ENCODE measurements at regions not wholly inside any gene's neighbourhood (a gene's known extent, or its start where the extent isn't known, plus 50 kb on each side); places are given as distances from the start of the nearest gene placed in this dataset.
"Not testable (repeated sequence)": the region's sequence is repeated elsewhere in the genome, so short reads cannot be mapped to it uniquely, and the experiment has no call there.

- DNase-seq (ENCODE audit: low read depth in 2 of 2): no peak
Observed at GRCh38 chr10:8280946-8281345, 226.5 kb downstream of the GATA3 start.

GRCh38 chr10:8282340-8282739 lies 227.9 kb downstream of the GATA3 start:
- DNase-seq (ENCODE audit: low read depth in 2 of 2): no peak

GRCh38 chr10:8283166-8283905 lies 228.8 kb downstream of the GATA3 start:
- DNase-seq (ENCODE audit: low read depth in 2 of 2): no peak

DNA sequence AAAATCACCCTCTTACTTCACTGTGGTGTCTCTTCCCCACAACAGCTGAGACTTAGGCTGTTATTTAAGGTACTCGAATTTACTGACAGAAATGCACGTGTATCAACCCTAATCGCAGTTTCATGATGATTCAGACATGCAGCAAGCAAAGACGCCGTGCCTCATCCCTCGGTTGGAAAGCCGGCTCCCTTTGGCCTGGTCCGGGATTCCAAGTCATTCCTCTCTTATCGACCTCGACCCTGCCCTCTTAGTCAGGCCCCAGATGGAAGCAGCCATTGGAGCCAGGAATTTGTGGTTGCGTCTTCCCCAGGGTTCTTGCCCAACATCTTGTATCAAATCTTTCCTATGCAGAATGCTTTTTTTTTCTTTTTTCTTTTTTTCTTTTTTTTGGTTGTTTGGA lies 229.5 kb downstream of the GATA3 start:
- no peak for DNase-seq (ENCODE audit: low read depth in 2 of 2)

DNA sequence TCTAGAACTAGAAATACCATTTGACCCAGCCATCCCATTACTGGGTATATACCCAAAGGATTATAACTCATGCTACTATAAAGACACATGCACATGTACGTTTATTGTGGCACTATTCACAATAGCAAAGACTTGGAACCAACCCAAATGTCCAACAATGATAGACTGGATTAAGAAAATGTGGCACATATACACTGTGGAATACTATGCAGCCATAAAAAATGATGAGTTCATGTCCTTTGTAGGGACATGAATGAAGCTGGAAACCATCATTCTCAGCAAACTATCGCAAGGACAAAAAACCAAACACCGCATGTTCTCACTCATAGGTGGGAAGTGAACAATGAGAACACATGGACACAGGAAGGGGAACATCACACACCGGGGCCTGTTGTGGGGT lies 231.5 kb downstream of the GATA3 start:
- not testable (repeated sequence) for DNase-seq (ENCODE audit: low read depth in 2 of 2)

DNA sequence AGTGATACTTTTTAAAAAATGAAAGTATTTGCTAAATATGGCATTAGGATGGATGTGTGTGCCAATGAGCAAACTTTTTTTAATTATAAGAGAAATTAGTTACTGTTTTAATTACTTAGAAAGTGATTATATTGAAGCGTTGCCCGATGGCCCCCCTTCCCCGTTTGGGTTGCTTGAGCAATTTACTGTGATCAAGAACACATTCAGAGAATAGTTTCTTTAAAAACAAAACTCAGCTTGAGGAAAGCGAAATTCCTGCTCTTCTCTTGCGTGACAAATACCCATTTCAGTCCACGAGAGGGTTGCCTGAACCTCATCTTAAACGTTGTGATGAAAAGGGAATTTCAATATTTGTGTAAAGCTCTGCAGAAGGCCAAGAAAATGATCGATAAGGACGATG lies 234.1 kb downstream of the GATA3 start:
- DNase-seq (ENCODE audit: low read depth in 2 of 2): no peak

DNA sequence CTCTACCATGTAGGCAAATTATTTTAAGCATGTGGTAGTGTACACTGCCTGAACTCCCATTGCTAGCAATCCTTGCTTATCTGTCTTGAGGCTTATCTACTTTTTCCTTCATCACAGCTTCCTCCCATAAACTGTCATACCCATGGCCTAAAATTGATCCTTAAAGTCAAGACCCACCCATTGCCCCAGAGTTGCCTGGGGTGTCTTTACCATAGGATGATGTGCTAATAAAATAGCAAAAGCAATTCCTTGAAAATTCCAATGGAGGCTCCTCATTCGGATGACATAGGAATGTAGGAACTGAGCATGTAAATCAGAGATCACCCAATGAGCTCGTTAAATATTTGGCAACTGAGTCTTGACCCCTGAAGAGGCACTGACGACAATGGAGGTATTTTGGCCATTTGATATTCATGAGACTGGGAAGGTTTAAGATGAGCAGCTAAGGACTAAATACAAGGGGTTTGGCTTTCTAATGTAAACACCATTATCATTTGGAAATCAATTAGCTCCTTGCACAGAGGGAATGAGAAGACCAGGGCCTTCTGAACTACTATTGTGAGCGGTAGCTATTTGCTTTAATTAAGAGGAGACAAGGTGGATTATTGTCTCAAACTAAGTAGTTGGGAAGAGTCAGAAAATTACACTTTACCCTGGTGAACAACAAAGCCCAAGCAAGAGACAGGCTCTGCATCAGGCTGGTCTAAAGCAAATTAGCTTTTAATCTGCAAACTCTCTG lies 234.9 kb downstream of the GATA3 start:
- DNase-seq (ENCODE audit: low read depth in 2 of 2): no peak

DNA sequence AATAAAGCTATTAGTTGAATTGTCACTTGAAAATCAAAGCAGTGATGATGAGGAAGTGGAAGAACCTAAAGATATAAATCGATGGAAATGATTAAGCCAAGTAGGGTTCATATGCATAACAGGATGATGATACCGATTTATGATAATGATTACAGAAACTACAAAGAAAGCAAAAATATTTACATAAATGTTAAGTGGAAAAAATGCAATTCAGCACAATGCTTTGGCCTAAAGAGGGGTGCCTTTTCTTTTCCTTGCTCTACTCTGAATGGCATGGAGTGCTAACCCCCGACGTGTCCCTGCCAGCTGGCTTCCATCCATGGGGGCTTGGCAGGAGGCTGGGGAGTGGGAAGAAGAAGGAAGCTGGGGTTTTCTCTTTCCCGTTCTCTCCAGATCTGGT lies 240.3 kb downstream of the GATA3 start:
- DNase-seq (ENCODE audit: low read depth in 2 of 2): no peak

GRCh38 chr10:8295311-8295710 lies 240.8 kb downstream of the GATA3 start:
- no peak for DNase-seq (ENCODE audit: low read depth in 2 of 2)

DNA sequence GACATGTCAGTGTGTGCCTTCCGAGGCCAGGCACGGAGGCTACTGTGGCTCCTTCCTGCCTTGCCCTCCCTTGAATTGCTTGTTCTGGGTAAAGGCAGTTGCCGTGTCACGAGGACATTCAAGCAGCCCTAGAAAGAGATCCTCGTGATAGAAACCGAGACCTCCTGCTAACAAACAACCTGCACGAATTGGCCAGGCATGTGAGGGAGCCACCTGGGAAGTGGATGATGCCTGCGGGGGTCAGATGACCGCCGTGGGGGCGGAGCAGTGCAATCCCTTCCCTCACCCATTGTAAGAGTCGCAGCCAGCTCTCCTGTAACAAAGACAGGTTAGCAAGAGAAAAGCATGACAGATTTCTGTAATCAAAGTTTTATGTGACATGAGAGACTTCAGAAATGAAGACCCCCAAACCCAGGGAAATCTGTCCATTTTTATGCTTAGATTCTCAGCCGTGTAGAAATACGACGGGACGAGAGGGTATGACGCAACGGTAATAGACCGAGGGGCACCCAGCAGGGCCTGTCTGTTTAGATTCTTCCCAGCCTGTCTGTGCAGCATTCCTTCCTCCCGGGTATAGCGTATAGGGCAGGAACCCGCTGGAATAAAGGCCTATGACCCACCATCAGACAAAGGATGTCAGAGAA lies 241.7 kb downstream of the GATA3 start:
- DNase-seq (ENCODE audit: low read depth in 2 of 2): no peak

DNA sequence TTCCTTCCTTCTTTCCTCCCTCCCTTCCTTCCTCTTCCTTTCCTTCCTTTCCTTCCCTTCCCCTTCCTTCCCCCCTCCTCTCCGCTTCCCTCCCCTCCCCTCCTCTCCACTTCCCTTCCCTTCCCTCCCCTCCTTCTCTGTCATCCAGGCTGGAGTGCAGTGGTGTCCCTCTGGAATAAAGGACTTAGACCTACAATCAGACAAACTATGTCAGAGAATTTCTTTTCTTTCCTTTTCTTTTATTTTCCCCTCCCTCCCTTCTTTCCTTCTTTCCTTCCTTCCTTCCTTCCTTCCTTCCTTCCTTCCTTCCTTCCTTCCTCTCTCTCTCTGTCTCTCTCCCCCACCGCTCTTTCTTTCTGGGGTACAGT lies 242.2 kb downstream of the GATA3 start:
- no peak for DNase-seq (ENCODE audit: low read depth in 2 of 2)

GRCh38 chr10:8297107-8297506 lies 242.6 kb downstream of the GATA3 start:
- DNase-seq (ENCODE audit: low read depth in 2 of 2): no peak

GRCh38 chr10:8297959-8298358 lies 243.5 kb downstream of the GATA3 start:
- DNase-seq (ENCODE audit: low read depth in 2 of 2): no peak

DNA sequence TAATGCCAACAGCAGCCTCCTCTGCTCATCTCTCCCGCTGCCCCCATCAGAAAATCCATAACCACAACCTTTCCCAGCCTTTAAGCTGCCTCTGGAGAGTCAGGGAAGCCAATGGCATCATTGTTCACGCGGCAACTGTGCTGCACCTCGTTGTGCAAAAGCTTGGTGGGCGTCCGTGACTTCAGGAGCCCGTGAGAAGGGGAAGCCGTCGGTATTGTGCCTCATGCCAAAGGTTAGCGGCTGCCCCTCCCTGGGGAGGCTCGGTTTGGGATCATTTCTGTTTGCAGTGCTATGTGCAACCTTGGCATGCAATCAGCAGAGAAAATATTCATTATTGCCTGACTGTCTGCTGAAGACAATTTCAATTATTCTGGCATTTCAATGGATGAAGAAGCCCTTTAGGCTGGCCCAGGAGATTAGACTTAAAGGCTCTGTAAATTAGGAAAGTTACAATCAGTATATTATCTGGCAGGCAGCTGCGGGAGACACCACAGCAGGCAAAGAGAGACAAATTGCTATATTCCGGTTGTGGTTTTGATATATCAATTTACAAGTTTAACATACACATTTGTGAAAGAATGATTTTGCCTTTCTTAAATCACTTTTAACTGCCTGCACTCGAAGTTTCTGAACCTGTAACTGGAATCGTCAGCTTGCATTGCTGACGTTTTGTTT lies 244.5 kb downstream of the GATA3 start:
- no peak for DNase-seq (ENCODE audit: low read depth in 2 of 2)

DNA sequence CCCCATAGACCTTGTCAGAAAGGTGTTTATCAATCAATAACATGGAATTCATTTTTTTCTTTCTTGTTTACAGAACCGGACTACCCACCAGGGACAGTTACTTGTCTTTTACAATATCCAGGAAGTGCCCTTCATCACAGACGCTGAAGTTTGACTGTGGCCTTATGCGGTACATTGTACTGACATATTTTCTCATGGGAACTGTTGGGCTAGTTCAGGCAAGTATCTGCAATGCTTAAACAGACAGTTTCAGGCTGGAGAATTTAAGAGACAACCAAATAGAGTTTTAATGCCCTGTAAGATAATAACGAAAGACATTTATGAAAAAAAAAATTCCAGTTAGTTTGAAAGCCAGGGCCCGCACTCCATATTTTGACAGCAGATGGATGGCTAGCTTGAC lies 246.4 kb downstream of the GATA3 start:
- DNase-seq (ENCODE audit: low read depth in 2 of 2): no peak

DNA sequence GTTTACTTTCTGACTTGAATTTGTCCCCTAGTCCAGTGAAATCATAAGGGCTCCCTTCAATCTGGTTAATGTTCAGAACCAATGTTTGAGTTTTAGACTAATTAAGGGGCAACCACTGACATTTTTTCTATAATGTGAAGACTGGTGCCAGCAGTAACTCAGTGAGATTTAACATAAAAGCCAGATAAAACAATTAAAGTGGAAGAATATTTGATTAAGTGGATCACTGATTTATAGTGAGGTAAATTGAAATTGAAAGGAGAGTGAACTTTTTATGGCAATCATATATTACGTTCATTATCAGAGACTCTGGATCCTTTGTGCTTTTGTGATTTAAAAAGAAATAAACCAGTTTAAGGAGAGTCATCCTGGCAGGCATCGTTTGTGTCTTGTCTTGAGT lies 246.8 kb downstream of the GATA3 start:
- DNase-seq (ENCODE audit: low read depth in 2 of 2): no peak

GRCh38 chr10:8301831-8302230 lies 247.3 kb downstream of the GATA3 start:
- DNase-seq (ENCODE audit: low read depth in 2 of 2): no peak

DNA sequence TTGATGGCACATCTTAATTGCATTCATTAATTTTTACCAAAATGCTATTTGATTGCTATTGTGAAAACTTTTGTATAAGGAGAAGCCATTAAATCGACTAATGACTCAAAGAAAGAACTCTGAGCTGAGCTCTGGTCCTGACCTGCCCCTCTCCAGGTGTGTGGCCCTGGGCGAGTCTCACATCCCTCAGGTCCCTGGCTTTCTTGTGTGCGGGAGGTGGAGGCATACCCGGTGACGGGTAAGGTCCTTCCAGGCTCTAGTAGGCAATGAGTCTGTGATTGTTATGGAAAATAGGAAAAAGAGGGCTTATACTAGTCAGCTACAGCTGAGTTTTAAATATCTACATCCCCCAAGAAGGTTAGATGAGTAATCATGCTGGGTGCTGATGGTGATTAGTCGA lies 248.1 kb downstream of the GATA3 start:
- no peak for DNase-seq (ENCODE audit: low read depth in 2 of 2)

- DNase-seq (ENCODE audit: low read depth in 2 of 2): no peak
Observed at GRCh38 chr10:8304861-8305260, 250.4 kb downstream of the GATA3 start.

DNA sequence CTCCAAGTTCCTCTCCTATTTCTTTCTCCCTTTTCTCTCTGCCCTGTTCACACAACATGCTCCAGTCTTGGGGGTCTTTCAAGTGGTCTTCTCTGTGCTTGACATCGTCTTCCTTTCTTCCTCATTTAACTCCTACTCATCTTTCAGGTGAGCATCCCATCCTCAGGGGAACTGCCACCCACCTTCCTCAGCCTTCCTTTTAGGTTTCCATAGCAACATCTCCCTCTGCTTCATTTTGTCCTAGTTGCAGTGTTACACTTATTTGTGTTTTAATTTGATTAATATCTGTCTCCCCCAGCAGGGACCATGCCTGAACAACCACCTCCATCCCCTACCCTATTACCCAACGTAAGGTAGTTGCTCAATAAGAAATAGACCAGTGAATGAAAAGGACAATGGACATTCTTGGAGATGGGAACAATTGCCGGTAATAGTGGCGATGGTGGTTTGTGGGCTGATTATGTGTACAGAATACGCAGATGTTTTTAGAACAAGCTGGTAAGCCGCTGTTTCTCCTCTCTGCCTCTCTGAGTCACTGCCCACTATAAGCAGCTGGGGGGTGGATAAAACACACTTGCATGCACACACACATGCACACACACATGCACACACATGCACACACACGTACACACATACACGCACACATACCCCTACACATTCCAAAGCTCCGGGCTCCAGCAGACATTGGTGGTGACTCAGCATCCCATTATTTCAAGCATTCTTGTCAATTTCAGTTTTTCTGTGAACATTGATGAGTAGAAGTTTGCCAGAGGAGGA lies 251.6 kb downstream of the GATA3 start:
- no peak for DNase-seq (ENCODE audit: low read depth in 2 of 2)

DNA sequence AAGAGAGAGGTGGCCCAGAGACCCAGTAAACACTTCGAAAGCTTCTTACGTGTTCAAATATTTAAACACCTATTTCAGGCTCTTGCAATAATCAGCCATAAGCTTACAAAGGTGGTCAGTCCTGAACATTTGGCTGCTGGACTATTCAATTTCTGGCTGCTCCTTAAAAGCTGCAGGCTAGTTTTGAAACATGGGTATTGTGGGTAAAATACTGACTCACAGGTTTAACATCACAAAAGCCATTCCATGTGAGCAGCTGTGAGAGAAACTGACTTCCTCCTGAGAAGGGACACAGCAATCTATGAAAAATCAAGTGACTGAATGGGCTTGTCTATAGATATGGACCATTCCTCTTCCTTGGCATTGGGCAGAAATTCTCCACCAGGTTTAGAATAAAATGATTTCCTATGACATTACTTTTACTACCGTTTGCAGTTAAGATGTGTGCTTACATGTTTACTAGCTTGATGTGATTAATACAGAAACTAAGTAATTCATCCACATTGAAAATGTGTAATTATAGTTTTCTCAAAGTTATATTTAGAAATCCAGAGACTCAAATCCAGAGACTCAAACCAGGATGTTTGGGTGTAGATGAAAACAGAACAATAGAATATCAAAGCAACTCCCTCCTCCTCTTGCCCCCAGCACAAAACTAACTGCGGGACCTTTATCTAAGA lies 252.3 kb downstream of the GATA3 start:
- no peak for DNase-seq (ENCODE audit: low read depth in 2 of 2)
